SK-N-SH treated with all-trans-retinoic acid at 6 μM for 48 hours (cell line): ENCODE measurements at regions not wholly inside any gene's neighbourhood (a gene's known extent, or its start where the extent isn't known, plus 50 kb on each side); places are given as distances from the start of the nearest gene placed in this dataset.

Source experiments
- ATAC-seq: fragments of 200-7000 bp; cut with Tn5 transposase; 3 replicates; pipeline ENCODE4 v1.9.1; 2020; ENCODE audit warnings: mild to moderate bottlenecking, moderate library complexity
- ARNTL ChIP-seq: fragments of 450-650 bp; formaldehyde crosslinking; IDR thresholded peaks from 2 replicates; pipeline ENCODE4 v1.5.0; 2020; ENCODE audit warnings: low read depth, mild to moderate bottlenecking, moderate library complexity, borderline replicate concordance
- BACH2 ChIP-seq: fragments of 250-450 bp; sonication (Bioruptor Pico); IDR thresholded peaks from 2 replicates; pipeline ENCODE4 v1.9.0; 2021; ENCODE audit warnings: mild to moderate bottlenecking, borderline replicate concordance
- CREB5 ChIP-seq: fragments of 250-450 bp; sonication (Bioruptor Pico); IDR thresholded peaks from 2 replicates; pipeline ENCODE4 v1.5.1; 2020; ENCODE audit warnings: low read depth, mild to moderate bottlenecking, moderate library complexity
- CSDC2 ChIP-seq: fragments of 250-450 bp; sonication (Bioruptor Pico); IDR thresholded peaks from 2 replicates; pipeline ENCODE4 v1.5.0; 2020; ENCODE audit warnings: mild to moderate bottlenecking, moderate library complexity
- CSRNP3 ChIP-seq: fragments of 250-450 bp; sonication (Bioruptor Pico); IDR thresholded peaks from 2 replicates; pipeline ENCODE4 v1.5.1; 2021; ENCODE audit warnings: mild to moderate bottlenecking, moderate library complexity
- GLIS3 ChIP-seq: fragments of 250-450 bp; sonication (Bioruptor Pico); IDR thresholded peaks from 2 replicates; pipeline ENCODE4 v1.5.0; 2020; ENCODE audit warnings: mild to moderate bottlenecking, moderate library complexity
- ISL1 ChIP-seq: fragments of 250-450 bp; sonication (Bioruptor Pico); IDR thresholded peaks from 2 replicates; pipeline ENCODE4 v2.1.2; 2022; ENCODE audit warnings: mild to moderate bottlenecking, moderate library complexity
- OSR1 ChIP-seq: fragments of 250-450 bp; sonication (Bioruptor Pico); IDR thresholded peaks from 2 replicates; pipeline ENCODE4 v1.8.0; 2022; ENCODE audit warnings: moderate library complexity, mild to moderate bottlenecking, inconsistent platforms
- PATZ1 ChIP-seq: fragments of 250-450 bp; sonication (Bioruptor Pico); IDR thresholded peaks from 2 replicates; pipeline ENCODE4 v1.8.0; 2020; ENCODE audit warnings: mild to moderate bottlenecking, moderate library complexity, borderline replicate concordance
- POU6F1 ChIP-seq: fragments of 250-450 bp; sonication (Bioruptor Pico); IDR thresholded peaks from 2 replicates; pipeline ENCODE4 v1.8.0; 2021; ENCODE audit warnings: low read depth, mild to moderate bottlenecking, moderate library complexity, borderline replicate concordance
- PPARA ChIP-seq: fragments of 250-450 bp; sonication (Bioruptor Pico); IDR thresholded peaks from 2 replicates; pipeline ENCODE4 v1.5.0; 2020; ENCODE audit warnings: mild to moderate bottlenecking, borderline replicate concordance
- RARB ChIP-seq: fragments of 250-450 bp; sonication (Bioruptor Pico); IDR thresholded peaks from 2 replicates; pipeline ENCODE4 v1.8.0; 2021; ENCODE audit warnings: mild to moderate bottlenecking, moderate library complexity
- SNAI2 ChIP-seq: fragments of 250-450 bp; sonication (Bioruptor Pico); IDR thresholded peaks from 2 replicates; pipeline ENCODE4 v1.5.0; 2020; ENCODE audit warnings: mild to moderate bottlenecking, moderate library complexity
- TCF4 ChIP-seq: fragments of 250-450 bp; sonication (Bioruptor Pico); IDR thresholded peaks from 2 replicates; pipeline ENCODE4 v1.8.0; 2021; ENCODE audit warnings: mild to moderate bottlenecking, moderate library complexity, borderline replicate concordance
- TOX ChIP-seq: fragments of 250-450 bp; sonication (Bioruptor Pico); IDR thresholded peaks from 2 replicates; pipeline ENCODE4 v1.8.0; 2021; ENCODE audit warnings: mild to moderate bottlenecking, moderate library complexity, borderline replicate concordance
- TSHZ2 ChIP-seq: fragments of 250-450 bp; sonication (Bioruptor Pico); IDR thresholded peaks from 2 replicates; pipeline ENCODE4 v1.5.0; 2020; ENCODE audit warnings: mild to moderate bottlenecking, moderate library complexity
- ZC3H10 ChIP-seq: fragments of 250-450 bp; sonication (Bioruptor Pico); IDR thresholded peaks from 2 replicates; pipeline ENCODE4 v1.5.1; 2021; ENCODE audit warnings: mild to moderate bottlenecking, moderate library complexity
- ZFP3 ChIP-seq: fragments of 250-450 bp; sonication (Bioruptor Pico); IDR thresholded peaks from 2 replicates; pipeline ENCODE4 v1.5.0; 2020; ENCODE audit warnings: mild to moderate bottlenecking, moderate library complexity
- ZNF565 ChIP-seq: fragments of 450-650 bp; formaldehyde crosslinking; conservative IDR thresholded peaks from 2 replicates; pipeline ENCODE4 v1.5.0; 2020; ENCODE audit warnings: low read depth, mild to moderate bottlenecking, moderate library complexity
- ZNF70 ChIP-seq: fragments of 450-650 bp; formaldehyde crosslinking; IDR thresholded peaks from 2 replicates; pipeline ENCODE4 v1.5.0; 2020; ENCODE audit warnings: mild to moderate bottlenecking, moderate library complexity
- ZNF8 ChIP-seq: fragments of 450-650 bp; formaldehyde crosslinking; IDR thresholded peaks from 2 replicates; pipeline ENCODE4 v1.5.0; 2020; ENCODE audit warnings: mild to moderate bottlenecking, moderate library complexity

GRCh38 chr10:42969147-42969546 is 107.7 kb upstream of the RET start (continued):
- no peak for TF ChIP-seq ZNF70
- TF ChIP-seq ZC3H10 (CRISPR knock-in tag) = no peak
- TF ChIP-seq GLIS3 (CRISPR knock-in tag) = no peak

- no peak for TF ChIP-seq TOX (CRISPR knock-in tag)
- no peak for TF ChIP-seq BACH2 (CRISPR knock-in tag)
- TF ChIP-seq ARNTL (CRISPR knock-in tag) = no peak
- no peak for TF ChIP-seq RARB (CRISPR knock-in tag)
- TF ChIP-seq POU6F1 (CRISPR knock-in tag) = no peak
- TF ChIP-seq TCF4 (CRISPR knock-in tag) = no peak
- no peak for TF ChIP-seq ZNF8 (CRISPR knock-in tag)
- TF ChIP-seq TSHZ2 (CRISPR knock-in tag) = no peak
- no peak for TF ChIP-seq ZFP3 (CRISPR knock-in tag)
- TF ChIP-seq PATZ1 (CRISPR knock-in tag) = no peak
- TF ChIP-seq ZNF70 = no peak
- TF ChIP-seq OSR1 (CRISPR knock-in tag) = no peak
- no peak for TF ChIP-seq CREB5
- TF ChIP-seq ISL1 (CRISPR knock-in tag) = no peak
- no peak for TF ChIP-seq ZNF565 (CRISPR knock-in tag)
- no peak for TF ChIP-seq GLIS3 (CRISPR knock-in tag)
- no peak for TF ChIP-seq PPARA (CRISPR knock-in tag)
- TF ChIP-seq CSDC2 = no peak
- no peak for TF ChIP-seq SNAI2 (CRISPR knock-in tag)
- TF ChIP-seq, all 23 proteins: peak for 0
- no peak for ATAC-seq
Measured at GRCh38 chr10:42969909-42970308, 107.0 kb upstream of the RET start.

- ATAC-seq = peak; percentile 88
- peak; percentile 42; the same call in 1 of the 2 replicates for TF ChIP-seq SNAI2 (CRISPR knock-in tag)
- TF ChIP-seq CSRNP3 = peak; percentile 40; the same call in 1 of the 2 replicates
- peak; percentile 50; the same call in 1 of the 2 replicates for TF ChIP-seq ZNF8 (CRISPR knock-in tag)
- 0 out of 2 replicates have a peak, but pooled peaks have one; percentile 77 for TF ChIP-seq ZFP3 (CRISPR knock-in tag)
- TF ChIP-seq ZNF70 = peak; percentile 57
- TF ChIP-seq POU6F1 (CRISPR knock-in tag) = no peak
- no peak for TF ChIP-seq TOX (CRISPR knock-in tag)
- peak; percentile 99 for TF ChIP-seq TSHZ2 (CRISPR knock-in tag)
- no peak for TF ChIP-seq RARB (CRISPR knock-in tag)
- peak; percentile 98 for TF ChIP-seq TCF4 (CRISPR knock-in tag)
Measured at GRCh38 chr10:42970451-42971250, 106.2 kb upstream of the RET start.
